Activated T-helper 1 cell treated with anti-CD3 and anti-CD28 coated beads, Interleukin-12 subunit alpha, Interleukin-12 subunit beta, Interleukin-2, Interleukin-4 antibody, amounts not matched to agents 30 ng/mL and 10 ng/mL and 1 ng/mL, durations not matched to agents 14 hours and 24 hours and 36 hours (primary cell): ENCODE measurements at regions not wholly inside any gene's neighbourhood (a gene's known extent, or its start where the extent isn't known, plus 50 kb on each side); places are given as distances from the start of the nearest gene placed in this dataset.

ENCODE experiments used
- DNase-seq: peaks from one replicate; pipeline ENCODE4 v3.0.0; 2021; ENCODE audit warnings: low spot score
- H3K27ac Mint-ChIP-seq: one replicate; pipeline ENCODE4 v1.8.0; 2021; ENCODE audit warnings: mild to moderate bottlenecking, mixed read lengths
- H3K27me3 Mint-ChIP-seq: one replicate; pipeline ENCODE4 v1.8.0; 2022; ENCODE audit warnings: mild to moderate bottlenecking, moderate library complexity, mixed read lengths; ENCODE audit not compliant: insufficient read depth
- H3K36me3 Mint-ChIP-seq: one replicate; pipeline ENCODE4 v1.8.0; 2021; ENCODE audit warnings: low read depth, mixed read lengths
- H3K4me1 Mint-ChIP-seq: one replicate; pipeline ENCODE4 v1.8.0; 2021; ENCODE audit warnings: low read depth, mixed read lengths
- H3K4me3 Mint-ChIP-seq: one replicate; pipeline ENCODE4 v1.8.0; 2021; ENCODE audit warnings: mild to moderate bottlenecking, moderate library complexity, mixed read lengths
- H3K9me3 Mint-ChIP-seq: one replicate; pipeline ENCODE4 v1.8.0; 2021; ENCODE audit warnings: mixed read lengths
- intact Hi-C: fragments of 100-400 bp; cut with micrococcal nuclease; formaldehyde crosslinking; loops from one replicate; pipeline ENCODE4 v1.15.1; 2024

GRCh38 chr3:155029941-155030340 is 50.2 kb upstream of the MME start:
- H3K4me1 Mint-ChIP-seq, result no peaks in the 10 kb centered on the region
- no peaks in the 10 kb centered on the region for H3K9me3 Mint-ChIP-seq
- no peaks in the 10 kb centered on the region for H3K36me3 Mint-ChIP-seq
- DNase-seq, result no peak
- no peak overlapping the region for H3K27ac Mint-ChIP-seq
- H3K27me3 Mint-ChIP-seq, result no peaks in the 10 kb centered on the region
- intact Hi-C loops, result no loop called here
- H3K4me3 Mint-ChIP-seq, result no peak overlapping the region

DNA sequence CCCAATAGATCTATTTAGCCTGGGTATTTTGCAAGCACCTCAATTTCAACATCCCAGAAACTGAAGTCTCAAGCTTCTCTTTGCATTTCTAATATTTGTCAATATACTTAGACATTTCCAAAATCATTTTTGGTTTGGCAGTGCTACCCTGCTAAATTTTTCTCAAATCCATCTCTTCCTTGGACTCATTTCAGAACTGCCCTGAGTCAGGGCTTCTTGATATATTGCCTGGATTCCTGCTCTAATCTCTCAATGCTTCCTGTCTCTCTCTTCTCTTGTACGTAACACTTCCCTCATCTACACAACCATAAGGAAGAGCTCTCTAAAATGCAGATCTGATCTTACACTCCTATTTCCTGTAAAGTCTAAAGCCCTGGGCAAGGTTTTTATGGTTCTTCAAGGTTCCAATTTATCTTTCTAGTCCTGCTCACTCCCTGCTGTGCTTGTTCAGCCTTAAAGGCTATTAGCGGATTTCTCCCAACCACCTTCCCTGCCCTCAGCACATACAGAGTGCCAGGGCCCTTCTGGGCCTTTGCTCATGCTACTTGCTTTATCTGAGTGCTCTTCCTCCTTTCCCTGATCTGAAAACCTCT is 53.0 kb upstream of the MME start:
- H3K4me3 Mint-ChIP-seq, result no peak overlapping the region
- no peaks in the 10 kb centered on the region for H3K27me3 Mint-ChIP-seq
- H3K4me1 Mint-ChIP-seq, result no peaks in the 10 kb centered on the region
- no peak overlapping the region for H3K27ac Mint-ChIP-seq
- intact Hi-C loops, result no loop called here
- no peak for DNase-seq
- no peaks in the 10 kb centered on the region for H3K36me3 Mint-ChIP-seq
- H3K9me3 Mint-ChIP-seq, result peaks cover 6% of the 10 kb centered on the region

- intact Hi-C loops, result no loop called here
- Mint-ChIP-seq H3K9me3 (peaks cover 6% of the 10 kb centered on the region), H3K4me1 (no peaks in the 10 kb centered on the region), H3K27me3 (no peaks in the 10 kb centered on the region), H3K36me3 (no peaks in the 10 kb centered on the region), H3K4me3 (no peak overlapping the region), H3K27ac (no peak overlapping the region)
- DNase-seq, result no peak
These were observed 56.0 kb upstream of the MME start for GRCh38 chr3:155024006-155024638.

DNA sequence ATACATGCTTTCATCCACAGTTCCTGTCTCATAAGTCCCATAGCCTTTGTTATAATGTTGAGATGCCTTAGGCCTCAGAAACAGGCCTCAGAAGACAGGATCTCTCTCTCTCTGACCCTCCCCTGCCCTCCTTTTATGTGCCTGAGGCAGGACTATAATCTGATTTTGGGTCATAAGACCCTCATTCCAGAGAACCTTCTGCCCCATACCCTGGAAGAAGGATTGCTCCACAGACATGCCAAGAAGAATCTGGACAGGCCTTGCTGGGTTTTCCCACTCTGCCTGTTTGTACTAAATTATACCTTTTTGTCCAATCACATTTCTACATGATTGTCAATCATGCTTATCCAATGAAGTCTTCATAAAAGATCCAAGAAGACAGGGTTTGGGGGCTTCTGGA is 57.2 kb upstream of the MME start:
- no peaks in the 10 kb centered on the region for H3K4me1 Mint-ChIP-seq
- H3K36me3 Mint-ChIP-seq, result no peaks in the 10 kb centered on the region
- H3K27ac Mint-ChIP-seq, result no peak overlapping the region
- no peak for DNase-seq
- intact Hi-C loops, result no loop called here
- H3K4me3 Mint-ChIP-seq, result no peak overlapping the region
- peaks cover 6% of the 10 kb centered on the region for H3K9me3 Mint-ChIP-seq
- no peaks in the 10 kb centered on the region for H3K27me3 Mint-ChIP-seq

GRCh38 chr3:155019575-155019974 is 60.5 kb upstream of the MME start:
- H3K4me1 Mint-ChIP-seq, result no peaks in the 10 kb centered on the region
- no peak overlapping the region for H3K27ac Mint-ChIP-seq
- no peak overlapping the region for H3K4me3 Mint-ChIP-seq
- H3K9me3 Mint-ChIP-seq, result peaks cover 4% of the 10 kb centered on the region
- no peaks in the 10 kb centered on the region for H3K36me3 Mint-ChIP-seq
- no peak for DNase-seq
- no peaks in the 10 kb centered on the region for H3K27me3 Mint-ChIP-seq
- intact Hi-C loops, result no loop called here

DNA sequence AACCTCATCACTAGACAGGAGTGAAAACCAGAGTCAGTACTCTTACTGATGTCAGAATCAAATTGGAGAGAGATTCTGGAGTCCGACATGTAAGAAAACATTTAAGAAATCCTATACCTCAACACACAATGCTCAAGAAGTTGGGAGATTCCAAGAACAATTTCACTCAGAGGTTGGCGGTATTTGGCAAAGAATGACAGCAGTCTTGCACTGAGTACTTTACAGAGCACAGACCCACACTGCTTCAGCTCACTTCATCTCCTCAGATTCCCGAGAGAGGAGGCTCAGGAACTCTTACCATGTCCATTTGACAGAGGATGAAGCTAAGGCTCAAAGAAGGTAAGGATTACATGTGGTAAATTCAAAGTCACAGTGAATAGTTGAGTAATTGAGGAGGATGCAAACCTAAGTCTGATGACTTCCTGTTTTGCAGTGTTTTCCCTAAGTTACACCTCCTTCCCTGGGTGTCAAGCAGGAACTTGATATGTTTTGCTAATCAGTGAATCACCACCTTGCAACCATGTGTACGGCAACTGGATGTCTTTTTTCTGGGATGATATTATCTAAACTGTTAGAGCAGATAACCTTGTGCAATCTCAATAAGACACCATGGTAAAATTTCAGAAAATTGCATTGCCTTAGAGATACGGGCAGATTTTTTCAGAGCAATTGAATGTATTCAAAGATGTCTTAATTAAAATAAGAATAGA is 61.3 kb upstream of the MME start:
- Mint-ChIP-seq H3K4me1 (no peaks in the 10 kb centered on the region), H3K4me3 (no peak overlapping the region), H3K27me3 (no peaks in the 10 kb centered on the region), H3K27ac (no peak overlapping the region), H3K9me3 (no peaks in the 10 kb centered on the region), H3K36me3 (no peaks in the 10 kb centered on the region)
- DNase-seq, result no peak
- intact Hi-C loops, result no loop called here

DNA sequence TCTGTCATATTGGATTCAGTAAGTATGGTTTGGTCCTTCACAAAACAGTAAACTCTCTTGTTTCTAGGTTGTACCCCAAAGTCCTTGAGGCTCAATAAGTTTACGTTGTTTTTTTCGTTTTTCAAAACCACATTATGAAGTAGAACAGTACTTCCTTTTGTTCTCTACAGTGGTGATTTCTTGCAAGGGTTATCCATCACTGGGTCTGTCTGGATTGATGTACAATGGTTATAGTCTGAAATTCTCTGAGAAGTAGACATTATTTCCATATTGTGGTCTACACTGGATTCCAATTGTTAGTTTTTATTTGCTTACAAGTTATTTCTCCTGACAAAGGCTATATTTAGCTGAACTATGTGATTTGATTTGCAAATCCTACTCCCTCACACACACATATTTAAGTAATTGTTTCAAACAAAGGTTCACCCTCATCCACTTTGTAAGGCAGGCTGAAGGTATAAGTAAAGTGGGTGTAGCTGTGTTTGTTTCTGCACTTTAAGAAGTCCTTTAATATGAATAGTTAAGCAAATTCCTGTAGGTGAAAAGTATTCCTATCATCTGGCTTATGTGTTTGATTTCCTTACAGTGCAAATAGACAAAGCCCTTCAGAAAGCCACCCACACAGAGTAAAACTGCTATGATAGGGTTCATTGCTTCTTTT is 64.2 kb upstream of the MME start:
- no peak overlapping the region for H3K27ac Mint-ChIP-seq
- intact Hi-C loops, result no loop called here
- no peaks in the 10 kb centered on the region for H3K4me1 Mint-ChIP-seq
- no peak for DNase-seq
- H3K36me3 Mint-ChIP-seq, result no peaks in the 10 kb centered on the region
- H3K27me3 Mint-ChIP-seq, result no peaks in the 10 kb centered on the region
- H3K9me3 Mint-ChIP-seq, result no peaks in the 10 kb centered on the region
- H3K4me3 Mint-ChIP-seq, result no peak overlapping the region

- Mint-ChIP-seq H3K4me3 (no peak overlapping the region), H3K27ac (no peak overlapping the region), H3K4me1 (no peaks in the 10 kb centered on the region), H3K27me3 (no peaks in the 10 kb centered on the region), H3K9me3 (no peaks in the 10 kb centered on the region), H3K36me3 (no peaks in the 10 kb centered on the region)
- intact Hi-C loops, result no loop called here
- DNase-seq, result no peak
These were observed 65.2 kb upstream of the MME start for GRCh38 chr3:155014953-155015352.

DNA sequence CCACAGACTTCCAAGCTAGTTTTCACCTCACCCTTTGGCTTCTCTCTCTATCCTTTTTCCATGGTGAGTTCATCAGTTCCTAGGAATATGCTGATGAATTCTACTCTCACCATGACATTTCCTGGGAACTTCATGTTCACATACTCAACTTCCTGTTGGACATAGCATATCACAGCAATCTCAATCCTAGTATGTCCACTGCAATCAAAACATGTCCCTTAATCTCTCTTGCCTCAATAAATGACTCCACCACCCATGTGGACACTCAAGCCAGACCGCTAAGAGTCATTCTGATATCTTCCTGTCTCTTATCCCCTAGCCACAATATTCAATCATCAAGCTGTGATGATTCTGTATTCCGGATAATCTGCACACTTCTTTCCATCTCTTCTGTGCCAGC is 66.7 kb upstream of the MME start:
- Mint-ChIP-seq H3K27me3 (no peaks in the 10 kb centered on the region), H3K4me1 (no peaks in the 10 kb centered on the region), H3K9me3 (no peaks in the 10 kb centered on the region), H3K27ac (no peak overlapping the region), H3K36me3 (no peaks in the 10 kb centered on the region), H3K4me3 (no peak overlapping the region)
- no peak for DNase-seq
- intact Hi-C loops, result no loop called here

DNA sequence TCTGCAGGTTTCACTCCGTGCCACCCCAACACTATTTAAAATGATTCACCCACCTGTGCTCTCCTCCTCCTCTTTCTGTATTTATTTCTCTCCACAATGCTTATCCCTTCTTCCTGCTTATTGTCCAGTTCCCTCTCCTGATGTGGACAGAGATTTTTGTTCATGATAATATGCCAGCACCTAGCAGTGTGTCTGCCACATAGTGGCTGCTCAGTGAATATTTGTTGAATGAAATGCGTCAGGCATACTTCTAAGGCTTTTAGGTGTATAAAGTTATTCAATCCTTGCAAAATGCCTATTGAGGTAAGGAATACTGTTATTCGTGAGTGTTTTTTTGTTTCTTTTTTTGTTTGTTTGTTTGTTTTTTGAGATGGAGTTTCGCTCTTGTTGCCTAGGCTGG is 67.5 kb upstream of the MME start:
- no peak for DNase-seq
- intact Hi-C loops, result no loop called here
- no peak overlapping the region for H3K4me3 Mint-ChIP-seq
- H3K9me3 Mint-ChIP-seq, result no peaks in the 10 kb centered on the region
- H3K4me1 Mint-ChIP-seq, result no peaks in the 10 kb centered on the region
- H3K27me3 Mint-ChIP-seq, result no peaks in the 10 kb centered on the region
- H3K36me3 Mint-ChIP-seq, result no peaks in the 10 kb centered on the region
- no peak overlapping the region for H3K27ac Mint-ChIP-seq

GRCh38 chr3:155010416-155010815 is 69.7 kb upstream of the MME start:
- DNase-seq, result no peak
- no peaks in the 10 kb centered on the region for H3K9me3 Mint-ChIP-seq
- intact Hi-C loops, result no loop called here
- H3K36me3 Mint-ChIP-seq, result no peaks in the 10 kb centered on the region
- H3K4me1 Mint-ChIP-seq, result no peaks in the 10 kb centered on the region
- no peaks in the 10 kb centered on the region for H3K27me3 Mint-ChIP-seq
- H3K27ac Mint-ChIP-seq, result no peak overlapping the region
- no peak overlapping the region for H3K4me3 Mint-ChIP-seq

DNA sequence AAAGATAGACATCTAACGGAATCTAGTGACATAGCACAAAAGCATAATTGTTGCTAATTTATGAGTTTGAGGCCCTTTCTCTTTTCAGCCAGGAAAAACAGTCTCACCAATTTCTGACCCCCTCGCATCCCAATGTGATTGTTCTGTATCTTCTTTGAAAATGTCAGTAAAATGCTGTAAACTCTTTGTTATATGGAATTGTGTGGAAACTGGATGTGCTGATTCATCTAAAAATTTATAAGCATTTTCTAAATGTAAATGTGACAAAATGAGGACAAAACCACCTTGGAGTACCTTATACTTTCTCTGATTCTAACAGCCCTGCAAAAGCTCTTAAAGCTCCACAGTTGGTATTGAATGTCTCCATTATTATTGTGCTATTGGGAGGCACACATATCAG is 70.9 kb upstream of the MME start:
- intact Hi-C loops, result no loop called here
- H3K4me3 Mint-ChIP-seq, result no peak overlapping the region
- H3K9me3 Mint-ChIP-seq, result no peaks in the 10 kb centered on the region
- H3K4me1 Mint-ChIP-seq, result no peaks in the 10 kb centered on the region
- no peak for DNase-seq
- H3K36me3 Mint-ChIP-seq, result no peaks in the 10 kb centered on the region
- no peaks in the 10 kb centered on the region for H3K27me3 Mint-ChIP-seq
- H3K27ac Mint-ChIP-seq, result no peak overlapping the region

DNA sequence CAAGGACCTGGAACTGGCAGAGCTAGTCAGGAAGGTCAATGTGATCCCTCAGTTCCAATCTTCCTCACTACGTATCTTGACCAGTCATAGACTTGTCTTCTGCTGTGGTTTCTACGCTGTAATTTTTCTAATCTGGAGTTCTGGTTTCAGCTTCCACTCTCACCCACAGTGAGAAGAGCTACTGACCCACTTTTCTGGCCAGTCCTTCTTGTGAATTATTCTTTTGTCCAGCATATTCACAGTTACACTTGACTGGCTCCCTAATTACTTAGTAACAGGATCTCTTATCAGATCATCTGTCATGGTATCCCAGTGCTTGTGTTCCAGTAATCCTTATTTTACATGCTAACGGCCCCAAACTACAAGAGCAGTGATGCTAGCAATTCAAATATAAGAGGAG is 72.4 kb upstream of the MME start:
- no peak for DNase-seq
- H3K4me1 Mint-ChIP-seq, result no peaks in the 10 kb centered on the region
- intact Hi-C loops, result no loop called here
- H3K9me3 Mint-ChIP-seq, result no peaks in the 10 kb centered on the region
- H3K4me3 Mint-ChIP-seq, result no peak overlapping the region
- H3K27ac Mint-ChIP-seq, result no peak overlapping the region
- no peaks in the 10 kb centered on the region for H3K36me3 Mint-ChIP-seq
- H3K27me3 Mint-ChIP-seq, result no peaks in the 10 kb centered on the region
